C4-2B (cell line): ENCODE measurements at regions not wholly inside any gene's neighbourhood (a gene's known extent, or its start where the extent isn't known, plus 50 kb on each side); places are given as distances from the start of the nearest gene placed in this dataset.

Source experiments
- CTCF ChIP-seq: fragments of 450-650 bp; conservative IDR thresholded peaks from 2 replicates; pipeline ENCODE4 v1.5.1; 2017; ENCODE audit warnings: mild to moderate bottlenecking
- ZFX ChIP-seq: fragments of 450-650 bp; IDR thresholded peaks from 2 replicates; pipeline ENCODE4 v1.6.1; 2017

GRCh38 chr4:89496851-89497250 lies 189.3 kb upstream of the GPRIN3 start:
- no peak for TF ChIP-seq CTCF
- no peak for TF ChIP-seq ZFX
